Thyroid gland (tissue), 4 donors: ENCODE measurements at regions not wholly inside any gene's neighbourhood (a gene's known extent, or its start where the extent isn't known, plus 50 kb on each side); places are given as distances from the start of the nearest gene placed in this dataset.

Experiments used
- CTCF ChIP-seq, 6 experiments: fragments of 200-600 bp in 3 of 6; fragments of 450-650 bp in 3 of 6; sonication (generic) in 3 of 6; IDR thresholded peaks; one replicate each; pipeline ENCODE4 v1.5.1; 2016 to 2019; ENCODE audit warnings: antibody characterized with exemption in 6 of 6, mild to moderate bottlenecking in 2 of 6, inconsistent platforms in 1 of 6, moderate library complexity in 1 of 6
- POLR2A ChIP-seq, 2 donors: fragments of 450-650 bp; IDR thresholded peaks; one replicate each; pipeline ENCODE4 v1.6.1; 2017; ENCODE audit warnings: antibody characterized with exemption in 2 of 2, mild to moderate bottlenecking in 2 of 2, moderate library complexity in 1 of 2

GRCh38 chr12:107544937-107545336, 140.7 kb upstream of the PWP1 start:
- TF ChIP-seq POLR2A (IDR thresholded peaks at IDR 0.05), result no peak
- TF ChIP-seq CTCF (IDR thresholded peaks at IDR 0.05), result no peak
